ENCODE measurements at regions not wholly inside any gene's neighbourhood (a gene's known extent, or its start where the extent isn't known, plus 50 kb on each side); places are given as distances from the start of the nearest gene placed in this dataset.

DNA sequence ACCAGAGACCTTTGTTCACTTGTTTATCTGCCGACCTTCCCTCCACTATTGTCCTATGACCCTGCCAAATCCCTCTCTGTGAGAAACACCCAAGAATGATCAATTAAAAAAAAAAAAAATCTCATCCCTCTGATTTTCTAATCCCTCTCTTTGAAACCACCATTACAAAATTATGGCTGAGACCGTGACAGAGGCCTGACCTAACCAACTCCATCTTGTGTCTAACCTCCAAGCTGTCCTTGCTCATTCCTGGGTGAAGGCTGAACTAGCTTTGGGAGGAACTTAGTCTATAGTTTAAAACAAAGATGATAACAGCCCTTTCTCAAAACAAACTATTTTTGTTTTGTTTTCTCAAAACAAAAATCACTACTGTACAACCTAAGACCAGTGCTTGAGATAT, 474.5 kb downstream of the TMEM114 start:
- TF ChIP-seq, protein P1, sequence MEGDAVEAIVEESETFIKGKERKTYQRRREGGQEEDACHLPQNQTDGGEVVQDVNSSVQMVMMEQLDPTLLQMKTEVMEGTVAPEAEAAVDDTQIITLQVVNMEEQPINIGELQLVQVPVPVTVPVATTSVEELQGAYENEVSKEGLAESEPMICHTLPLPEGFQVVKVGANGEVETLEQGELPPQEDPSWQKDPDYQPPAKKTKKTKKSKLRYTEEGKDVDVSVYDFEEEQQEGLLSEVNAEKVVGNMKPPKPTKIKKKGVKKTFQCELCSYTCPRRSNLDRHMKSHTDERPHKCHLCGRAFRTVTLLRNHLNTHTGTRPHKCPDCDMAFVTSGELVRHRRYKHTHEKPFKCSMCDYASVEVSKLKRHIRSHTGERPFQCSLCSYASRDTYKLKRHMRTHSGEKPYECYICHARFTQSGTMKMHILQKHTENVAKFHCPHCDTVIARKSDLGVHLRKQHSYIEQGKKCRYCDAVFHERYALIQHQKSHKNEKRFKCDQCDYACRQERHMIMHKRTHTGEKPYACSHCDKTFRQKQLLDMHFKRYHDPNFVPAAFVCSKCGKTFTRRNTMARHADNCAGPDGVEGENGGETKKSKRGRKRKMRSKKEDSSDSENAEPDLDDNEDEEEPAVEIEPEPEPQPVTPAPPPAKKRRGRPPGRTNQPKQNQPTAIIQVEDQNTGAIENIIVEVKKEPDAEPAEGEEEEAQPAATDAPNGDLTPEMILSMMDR (IDR thresholded peaks at IDR 0.05): no peak
- TF ChIP-seq POLR2A (IDR thresholded peaks at IDR 0.05): no peak
